ENCODE measurements at regions not wholly inside any gene's neighbourhood (a gene's known extent, or its start where the extent isn't known, plus 50 kb on each side); places are given as distances from the start of the nearest gene placed in this dataset.

DNA sequence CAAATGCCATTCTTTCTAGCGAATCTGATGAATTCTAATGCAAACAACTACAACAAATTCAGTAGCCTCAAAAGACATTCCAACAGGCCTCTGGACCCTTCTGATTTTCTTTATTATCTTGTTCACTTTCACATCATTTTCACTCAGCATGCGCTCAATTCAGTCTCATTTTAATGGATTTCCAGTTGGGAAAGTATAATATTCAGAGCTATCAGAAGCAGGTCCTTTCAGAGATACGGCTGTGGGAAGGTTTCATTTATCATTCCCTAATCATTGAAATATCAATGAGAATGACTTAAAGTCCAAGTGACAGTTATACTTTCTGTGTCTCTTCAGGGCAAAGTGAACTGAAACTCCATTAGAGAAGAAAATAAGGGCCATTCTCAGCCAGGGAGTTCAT is 1083.7 kb upstream of the FLRT2 start:
- Histone ChIP-seq H4K8ac (ENCODE audit: low read depth, low read length) (no peak overlapping the region), H3K36me3 (ENCODE audit: control insufficient read depth in 1 of 2, insufficient read depth in 2 of 2, low read length in 2 of 2) (no peaks in the 10 kb centered on the region), H3K9ac (ENCODE audit: low read length) (no peak overlapping the region), H2AFZ (ENCODE audit: insufficient read depth, low read length, poor library complexity) (no peak overlapping the region), H2AK5ac (ENCODE audit: low read length) (no peak overlapping the region), H2BK12ac (ENCODE audit: low read length) (no peak overlapping the region), H3K79me1 (ENCODE audit: low read length) (no peaks in the 10 kb centered on the region), H3K4me2 (ENCODE audit: low read length) (no peak overlapping the region), H3K4me3 (ENCODE audit: low read depth, low read length) (no peak overlapping the region), H3K4me1 (ENCODE audit: control insufficient read depth in 1 of 2, insufficient read depth in 2 of 2, low read length in 2 of 2) (no peaks in the 10 kb centered on the region), H3K9me3 (ENCODE audit: insufficient read depth, low read depth, low read length) (no peaks in the 10 kb centered on the region), H3K18ac (ENCODE audit: low read length) (no peak overlapping the region), H3K27ac (ENCODE audit: low read depth, low read length) (no peak overlapping the region), H3K79me2 (ENCODE audit: control insufficient read depth, insufficient read depth, low read length, poor library complexity) (no peaks in the 10 kb centered on the region), H3K14ac (ENCODE audit: low read length) (no peak overlapping the region), H2BK120ac (ENCODE audit: insufficient read depth, low read length, poor library complexity) (no peak overlapping the region), H2BK5ac (ENCODE audit: low read depth, low read length, poor library complexity) (no peak overlapping the region), H3K4ac (ENCODE audit: low read depth, low read length) (no peak overlapping the region), H3K23ac (ENCODE audit: low read length) (no peak overlapping the region), H4K12ac (ENCODE audit: low read depth, low read length) (no peak overlapping the region), H3K27me3 (ENCODE audit: insufficient read depth, low read length) (no peaks in the 10 kb centered on the region), H4K91ac (ENCODE audit: low read depth, low read length) (no peak overlapping the region)
- WGBS (ENCODE audit: extremely low coverage, insufficient coverage, insufficient read length), result no CpG with 5 or more reads among the region's 3 CpGs
- no peak for DNase-seq

- no peaks in the 10 kb centered on the region for H3K27me3 ChIP-seq (ENCODE audit: insufficient read depth, low read length)
- H4K8ac ChIP-seq (ENCODE audit: low read depth, low read length), result no peak overlapping the region
- no peak overlapping the region for H2BK120ac ChIP-seq (ENCODE audit: insufficient read depth, low read length, poor library complexity)
- no peaks in the 10 kb centered on the region for H3K9me3 ChIP-seq (ENCODE audit: insufficient read depth, low read depth, low read length)
- H3K4me1 ChIP-seq (ENCODE audit: control insufficient read depth in 1 of 2, insufficient read depth in 2 of 2, low read length in 2 of 2), result peaks cover 0 to 2% of the 10 kb centered on the region in 2 experiments
- no peaks in the 10 kb centered on the region for H3K79me2 ChIP-seq (ENCODE audit: control insufficient read depth, insufficient read depth, low read length, poor library complexity)
- no peak overlapping the region for H2AK5ac ChIP-seq (ENCODE audit: low read length)
- no peak overlapping the region for H3K9ac ChIP-seq (ENCODE audit: low read length)
- no peak overlapping the region for H2BK5ac ChIP-seq (ENCODE audit: low read depth, low read length, poor library complexity)
- no peak for DNase-seq
- no peak overlapping the region for H3K18ac ChIP-seq (ENCODE audit: low read length)
- H3K79me1 ChIP-seq (ENCODE audit: low read length), result no peaks in the 10 kb centered on the region
- WGBS (ENCODE audit: extremely low coverage, insufficient coverage, insufficient read length), result no CpG with 5 or more reads among the region's 5 CpGs
- no peak overlapping the region for H3K27ac ChIP-seq (ENCODE audit: low read depth, low read length)
- no peak overlapping the region for H3K4me2 ChIP-seq (ENCODE audit: low read length)
- H2BK12ac ChIP-seq (ENCODE audit: low read length), result no peak overlapping the region
- H4K91ac ChIP-seq (ENCODE audit: low read depth, low read length), result no peak overlapping the region
- no peaks in the 10 kb centered on the region for H3K36me3 ChIP-seq (ENCODE audit: control insufficient read depth in 1 of 2, insufficient read depth in 2 of 2, low read length in 2 of 2)
- no peak overlapping the region for H2AFZ ChIP-seq (ENCODE audit: insufficient read depth, low read length, poor library complexity)
- H3K23ac ChIP-seq (ENCODE audit: low read length), result no peak overlapping the region
- no peak overlapping the region for H4K12ac ChIP-seq (ENCODE audit: low read depth, low read length)
- no peak overlapping the region for H3K4ac ChIP-seq (ENCODE audit: low read depth, low read length)
- no peak overlapping the region for H3K14ac ChIP-seq (ENCODE audit: low read length)
- H3K4me3 ChIP-seq (ENCODE audit: low read depth, low read length), result no peak overlapping the region
Observed at GRCh38 chr14:84453307-84453950, 1076.5 kb upstream of the FLRT2 start.

DNA sequence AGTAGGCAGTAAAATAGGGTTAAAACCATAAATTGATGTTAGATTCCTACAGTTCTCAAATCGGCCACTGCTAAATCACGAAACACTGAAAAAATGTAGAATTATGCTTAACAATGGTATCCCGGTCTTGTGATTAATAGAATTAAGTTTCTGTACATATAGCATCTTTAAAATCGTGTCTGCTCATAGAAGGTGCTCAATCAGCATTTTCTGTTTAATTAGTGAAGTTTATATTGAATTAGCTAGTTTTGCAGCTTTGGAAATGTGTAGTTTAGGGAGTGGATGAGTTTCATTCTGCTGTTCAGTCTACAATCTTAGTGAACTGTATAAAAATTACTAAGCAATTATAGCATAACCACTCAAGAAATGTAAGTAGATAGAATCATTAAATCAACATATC is 1075.8 kb upstream of the FLRT2 start:
- no peak overlapping the region for H4K91ac ChIP-seq (ENCODE audit: low read depth, low read length)
- H3K4me1 ChIP-seq (ENCODE audit: control insufficient read depth in 1 of 2, insufficient read depth in 2 of 2, low read length in 2 of 2), result peaks cover 0 to 2% of the 10 kb centered on the region in 2 experiments
- H3K27me3 ChIP-seq (ENCODE audit: insufficient read depth, low read length), result no peaks in the 10 kb centered on the region
- no peak overlapping the region for H2AK5ac ChIP-seq (ENCODE audit: low read length)
- no peak overlapping the region for H4K8ac ChIP-seq (ENCODE audit: low read depth, low read length)
- no peak overlapping the region for H3K27ac ChIP-seq (ENCODE audit: low read depth, low read length)
- no peaks in the 10 kb centered on the region for H3K36me3 ChIP-seq (ENCODE audit: control insufficient read depth in 1 of 2, insufficient read depth in 2 of 2, low read length in 2 of 2)
- no peak overlapping the region for H3K23ac ChIP-seq (ENCODE audit: low read length)
- no CpG with 5 or more reads among the region's 4 CpGs for WGBS (ENCODE audit: extremely low coverage, insufficient coverage, insufficient read length)
- H4K12ac ChIP-seq (ENCODE audit: low read depth, low read length), result no peak overlapping the region
- H3K4ac ChIP-seq (ENCODE audit: low read depth, low read length), result no peak overlapping the region
- no peak overlapping the region for H3K18ac ChIP-seq (ENCODE audit: low read length)
- DNase-seq, result no peak
- H2BK5ac ChIP-seq (ENCODE audit: low read depth, low read length, poor library complexity), result no peak overlapping the region
- H3K4me2 ChIP-seq (ENCODE audit: low read length), result no peak overlapping the region
- H3K79me1 ChIP-seq (ENCODE audit: low read length), result no peaks in the 10 kb centered on the region
- H3K9me3 ChIP-seq (ENCODE audit: insufficient read depth, low read depth, low read length), result no peaks in the 10 kb centered on the region
- no peaks in the 10 kb centered on the region for H3K79me2 ChIP-seq (ENCODE audit: control insufficient read depth, insufficient read depth, low read length, poor library complexity)
- H2AFZ ChIP-seq (ENCODE audit: insufficient read depth, low read length, poor library complexity), result no peak overlapping the region
- no peak overlapping the region for H2BK12ac ChIP-seq (ENCODE audit: low read length)
- no peak overlapping the region for H3K4me3 ChIP-seq (ENCODE audit: low read depth, low read length)
- no peak overlapping the region for H3K14ac ChIP-seq (ENCODE audit: low read length)
- H2BK120ac ChIP-seq (ENCODE audit: insufficient read depth, low read length, poor library complexity), result no peak overlapping the region
- H3K9ac ChIP-seq (ENCODE audit: low read length), result no peak overlapping the region

DNA sequence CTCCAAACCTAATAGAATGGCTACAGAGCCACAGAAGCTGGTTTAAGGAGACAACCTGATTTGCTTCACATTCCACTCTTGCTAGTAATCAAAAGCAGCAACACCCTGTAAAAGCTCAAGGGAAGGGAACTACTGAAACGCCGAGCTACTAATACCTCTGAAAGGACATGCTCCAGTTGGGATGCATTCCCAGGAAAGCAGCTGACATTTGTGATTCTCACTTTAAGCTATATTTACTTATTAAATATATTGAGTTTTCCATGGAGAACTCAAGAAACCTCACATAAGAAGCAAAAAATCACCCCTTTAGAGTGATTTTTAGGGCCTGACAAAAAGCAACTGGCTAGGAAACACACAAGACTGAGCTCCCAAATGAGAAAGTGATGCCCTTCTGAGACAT is 1073.0 kb upstream of the FLRT2 start:
- no peak overlapping the region for H4K91ac ChIP-seq (ENCODE audit: low read depth, low read length)
- H3K4ac ChIP-seq (ENCODE audit: low read depth, low read length), result no peak overlapping the region
- no peak overlapping the region for H4K8ac ChIP-seq (ENCODE audit: low read depth, low read length)
- H2BK120ac ChIP-seq (ENCODE audit: insufficient read depth, low read length, poor library complexity), result no peak overlapping the region
- H3K79me1 ChIP-seq (ENCODE audit: low read length), result no peaks in the 10 kb centered on the region
- no peak overlapping the region for H3K27ac ChIP-seq (ENCODE audit: low read depth, low read length)
- no peak overlapping the region for H3K14ac ChIP-seq (ENCODE audit: low read length)
- H3K4me2 ChIP-seq (ENCODE audit: low read length), result no peak overlapping the region
- no peak overlapping the region for H2AFZ ChIP-seq (ENCODE audit: insufficient read depth, low read length, poor library complexity)
- no CpG with 5 or more reads among the region's 2 CpGs for WGBS (ENCODE audit: extremely low coverage, insufficient coverage, insufficient read length)
- H3K9ac ChIP-seq (ENCODE audit: low read length), result no peak overlapping the region
- H2BK5ac ChIP-seq (ENCODE audit: low read depth, low read length, poor library complexity), result no peak overlapping the region
- no peak overlapping the region for H4K12ac ChIP-seq (ENCODE audit: low read depth, low read length)
- H2BK12ac ChIP-seq (ENCODE audit: low read length), result no peak overlapping the region
- H3K9me3 ChIP-seq (ENCODE audit: insufficient read depth, low read depth, low read length), result no peaks in the 10 kb centered on the region
- no peak overlapping the region for H2AK5ac ChIP-seq (ENCODE audit: low read length)
- H3K18ac ChIP-seq (ENCODE audit: low read length), result no peak overlapping the region
- no peak overlapping the region for H3K4me3 ChIP-seq (ENCODE audit: low read depth, low read length)
- no peaks in the 10 kb centered on the region for H3K27me3 ChIP-seq (ENCODE audit: insufficient read depth, low read length)
- H3K36me3 ChIP-seq (ENCODE audit: control insufficient read depth in 1 of 2, insufficient read depth in 2 of 2, low read length in 2 of 2), result no peaks in the 10 kb centered on the region
- H3K4me1 ChIP-seq (ENCODE audit: control insufficient read depth in 1 of 2, insufficient read depth in 2 of 2, low read length in 2 of 2), result peaks cover 0 to 2% of the 10 kb centered on the region in 2 experiments
- DNase-seq, result no peak
- H3K79me2 ChIP-seq (ENCODE audit: control insufficient read depth, insufficient read depth, low read length, poor library complexity), result no peaks in the 10 kb centered on the region
- H3K23ac ChIP-seq (ENCODE audit: low read length), result no peak overlapping the region
